ENCODE measurements at regions not wholly inside any gene's neighbourhood (a gene's known extent, or its start where the extent isn't known, plus 50 kb on each side); places are given as distances from the start of the nearest gene placed in this dataset.

GRCh38 chr6:85143676-85144075 lies 306.2 kb upstream of the NT5E start:
- 80% methylated on average over 2 of the region's 2 CpGs for WGBS (ENCODE audit: insufficient coverage)
- Histone ChIP-seq H3K27me3 (ENCODE audit: control insufficient read depth in 2 of 2, insufficient read depth in 2 of 2, low read length in 2 of 2) (no peaks in the 10 kb centered on the region), H4K20me1 (ENCODE audit: insufficient read depth, low read length) (no peaks in the 10 kb centered on the region), H2AFZ (ENCODE audit: insufficient read depth, low read depth, low read length, poor library complexity, severe bottlenecking) (no peak overlapping the region), H3K4me1 (ENCODE audit: control insufficient read depth in 1 of 2, insufficient read depth in 2 of 2, low read length in 2 of 2) (no peaks in the 10 kb centered on the region), H3K9ac (ENCODE audit: insufficient read depth, low read length, poor library complexity, severe bottlenecking) (no peak overlapping the region), H3K4me3 (replicated peaks in 1 of 3; ENCODE audit: low read depth in 2 of 3, low read length in 3 of 3) (no peak overlapping the region), H3K4me2 (replicated peaks; ENCODE audit: extremely low read depth, low read length, poor library complexity, severe bottlenecking) (no peak overlapping the region), H3K27ac (ENCODE audit: low read depth in 1 of 2, low read length in 2 of 2) (no peak overlapping the region), H3K79me2 (ENCODE audit: insufficient read depth, low read length) (no peaks in the 10 kb centered on the region), H3K9me3 (replicated peaks in 1 of 2; ENCODE audit: control insufficient read depth in 1 of 2, insufficient read depth in 1 of 2, low read length in 2 of 2) (no peaks in the 10 kb centered on the region), H3K36me3 (replicated peaks in 1 of 2; ENCODE audit: control insufficient read depth in 1 of 2, insufficient read depth in 2 of 2, low read length in 2 of 2) (no peaks in the 10 kb centered on the region)
- no peak for TF ChIP-seq CTCF (IDR thresholded peaks at IDR 0.05)
- no peak for DNase-seq
- Mint-ChIP-seq H3K27me3 (ENCODE audit: low read depth in 3 of 3) (no peaks in the 10 kb centered on the region), H3K4me1 (no peaks in the 10 kb centered on the region), H3K9me3 (peaks cover 1 to 13% (median 4%) of the 10 kb centered on the region in 7 donors), H3K27ac (no peak overlapping the region), H3K4me3 (no peak overlapping the region), H3K36me3 (no peaks in the 10 kb centered on the region)
- intact Hi-C loops (cut with micrococcal nuclease), result no loop called here

GRCh38 chr6:85137865-85138264 lies 312.0 kb upstream of the NT5E start:
- no peaks in the 10 kb centered on the region for H4K20me1 ChIP-seq (ENCODE audit: insufficient read depth, low read length)
- no peaks in the 10 kb centered on the region for H3K27me3 ChIP-seq (ENCODE audit: control insufficient read depth in 2 of 2, insufficient read depth in 2 of 2, low read length in 2 of 2)
- no peaks in the 10 kb centered on the region for H3K79me2 ChIP-seq (ENCODE audit: insufficient read depth, low read length)
- WGBS (ENCODE audit: insufficient coverage), result no CpG with 5 or more reads among the region's 1 CpG
- H2AFZ ChIP-seq (ENCODE audit: insufficient read depth, low read depth, low read length, poor library complexity, severe bottlenecking), result no peak overlapping the region
- intact Hi-C loops (cut with micrococcal nuclease), result no loop called here
- H3K4me1 Mint-ChIP-seq, result no peaks in the 10 kb centered on the region
- no peaks in the 10 kb centered on the region for H3K36me3 Mint-ChIP-seq
- H3K9me3 Mint-ChIP-seq, result peaks cover 0 to 3% (median 0%) of the 10 kb centered on the region in 7 donors
- no peaks in the 10 kb centered on the region for H3K27me3 Mint-ChIP-seq (ENCODE audit: low read depth in 3 of 3)
- H3K4me3 ChIP-seq (replicated peaks in 1 of 3; ENCODE audit: low read depth in 2 of 3, low read length in 3 of 3), result no peak overlapping the region
- no peak for TF ChIP-seq CTCF (IDR thresholded peaks at IDR 0.05)
- H3K4me1 ChIP-seq (ENCODE audit: control insufficient read depth in 1 of 2, insufficient read depth in 2 of 2, low read length in 2 of 2), result no peaks in the 10 kb centered on the region
- H3K27ac ChIP-seq (ENCODE audit: low read depth in 1 of 2, low read length in 2 of 2), result no peak overlapping the region
- no peak for DNase-seq
- no peak overlapping the region for H3K4me3 Mint-ChIP-seq
- H3K36me3 ChIP-seq (replicated peaks in 1 of 2; ENCODE audit: control insufficient read depth in 1 of 2, insufficient read depth in 2 of 2, low read length in 2 of 2), result no peaks in the 10 kb centered on the region
- no peaks in the 10 kb centered on the region for H3K9me3 ChIP-seq (replicated peaks in 1 of 2; ENCODE audit: control insufficient read depth in 1 of 2, insufficient read depth in 1 of 2, low read length in 2 of 2)
- no peak overlapping the region for H3K4me2 ChIP-seq (replicated peaks; ENCODE audit: extremely low read depth, low read length, poor library complexity, severe bottlenecking)
- no peak overlapping the region for H3K27ac Mint-ChIP-seq
- no peak overlapping the region for H3K9ac ChIP-seq (ENCODE audit: insufficient read depth, low read length, poor library complexity, severe bottlenecking)

All from CD14-positive monocyte (primary cell).